ENCODE measurements at regions not wholly inside any gene's neighbourhood (a gene's known extent, or its start where the extent isn't known, plus 50 kb on each side); places are given as distances from the start of the nearest gene placed in this dataset.
A peak's percentile ranks its signal among the peaks of the same experiment; 100 is the strongest.

DNA sequence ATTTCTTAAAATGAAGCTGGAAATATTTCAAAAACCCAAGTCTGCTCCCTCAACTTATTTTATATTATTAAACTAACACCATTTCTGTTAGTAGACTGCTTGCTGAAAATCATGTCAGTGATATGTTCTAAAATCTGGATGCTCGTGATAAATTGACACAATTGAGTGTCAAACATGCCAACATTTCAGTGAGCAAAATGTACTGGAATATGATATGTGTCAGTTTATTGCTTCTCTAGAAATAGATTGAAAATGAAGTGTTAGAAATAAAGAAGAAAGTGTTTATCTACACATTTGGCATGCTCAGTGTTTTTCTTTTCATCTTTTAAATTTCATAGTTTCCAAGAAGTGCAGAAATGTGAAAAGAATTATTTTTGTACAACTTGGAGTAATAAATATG lies 624.6 kb downstream of the SI start:
- no peak for DNase-seq (ENCODE audit: low read depth)
- TF ChIP-seq, protein P1, sequence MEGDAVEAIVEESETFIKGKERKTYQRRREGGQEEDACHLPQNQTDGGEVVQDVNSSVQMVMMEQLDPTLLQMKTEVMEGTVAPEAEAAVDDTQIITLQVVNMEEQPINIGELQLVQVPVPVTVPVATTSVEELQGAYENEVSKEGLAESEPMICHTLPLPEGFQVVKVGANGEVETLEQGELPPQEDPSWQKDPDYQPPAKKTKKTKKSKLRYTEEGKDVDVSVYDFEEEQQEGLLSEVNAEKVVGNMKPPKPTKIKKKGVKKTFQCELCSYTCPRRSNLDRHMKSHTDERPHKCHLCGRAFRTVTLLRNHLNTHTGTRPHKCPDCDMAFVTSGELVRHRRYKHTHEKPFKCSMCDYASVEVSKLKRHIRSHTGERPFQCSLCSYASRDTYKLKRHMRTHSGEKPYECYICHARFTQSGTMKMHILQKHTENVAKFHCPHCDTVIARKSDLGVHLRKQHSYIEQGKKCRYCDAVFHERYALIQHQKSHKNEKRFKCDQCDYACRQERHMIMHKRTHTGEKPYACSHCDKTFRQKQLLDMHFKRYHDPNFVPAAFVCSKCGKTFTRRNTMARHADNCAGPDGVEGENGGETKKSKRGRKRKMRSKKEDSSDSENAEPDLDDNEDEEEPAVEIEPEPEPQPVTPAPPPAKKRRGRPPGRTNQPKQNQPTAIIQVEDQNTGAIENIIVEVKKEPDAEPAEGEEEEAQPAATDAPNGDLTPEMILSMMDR (conservative IDR thresholded peaks at IDR 0.05; ENCODE audit: control insufficient read depth, insufficient read depth, low read depth, low read length) = no peak
- H3K4me3 ChIP-seq (ENCODE audit: control insufficient read depth, low read depth, low read length) = no peak overlapping the region

DNA sequence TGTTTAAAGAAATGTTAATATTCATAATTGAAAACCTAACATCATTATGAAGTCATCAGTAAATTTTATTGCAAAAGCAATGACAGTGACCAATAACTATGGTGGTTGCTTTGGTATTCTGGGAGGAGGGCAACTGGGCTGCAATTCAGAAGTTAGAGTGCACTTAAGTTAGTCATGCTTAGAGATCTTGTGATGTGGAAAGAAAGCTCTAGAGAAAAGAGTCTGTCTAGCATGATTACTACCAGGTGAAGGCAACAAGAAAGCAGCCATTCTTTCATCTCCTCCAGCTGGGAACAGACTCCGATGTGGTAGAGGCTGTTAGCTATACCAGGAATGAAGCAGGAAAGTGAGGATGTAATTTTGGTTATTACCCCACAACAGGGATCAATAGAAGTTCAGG lies 625.6 kb downstream of the SI start:
- H3K4me3 ChIP-seq (ENCODE audit: control insufficient read depth, low read depth, low read length) = no peak overlapping the region
- DNase-seq (ENCODE audit: low read depth) = peak; percentile 39
- TF ChIP-seq, protein P1 (conservative IDR thresholded peaks at IDR 0.05; ENCODE audit: control insufficient read depth, insufficient read depth, low read depth, low read length) = no peak

DNA sequence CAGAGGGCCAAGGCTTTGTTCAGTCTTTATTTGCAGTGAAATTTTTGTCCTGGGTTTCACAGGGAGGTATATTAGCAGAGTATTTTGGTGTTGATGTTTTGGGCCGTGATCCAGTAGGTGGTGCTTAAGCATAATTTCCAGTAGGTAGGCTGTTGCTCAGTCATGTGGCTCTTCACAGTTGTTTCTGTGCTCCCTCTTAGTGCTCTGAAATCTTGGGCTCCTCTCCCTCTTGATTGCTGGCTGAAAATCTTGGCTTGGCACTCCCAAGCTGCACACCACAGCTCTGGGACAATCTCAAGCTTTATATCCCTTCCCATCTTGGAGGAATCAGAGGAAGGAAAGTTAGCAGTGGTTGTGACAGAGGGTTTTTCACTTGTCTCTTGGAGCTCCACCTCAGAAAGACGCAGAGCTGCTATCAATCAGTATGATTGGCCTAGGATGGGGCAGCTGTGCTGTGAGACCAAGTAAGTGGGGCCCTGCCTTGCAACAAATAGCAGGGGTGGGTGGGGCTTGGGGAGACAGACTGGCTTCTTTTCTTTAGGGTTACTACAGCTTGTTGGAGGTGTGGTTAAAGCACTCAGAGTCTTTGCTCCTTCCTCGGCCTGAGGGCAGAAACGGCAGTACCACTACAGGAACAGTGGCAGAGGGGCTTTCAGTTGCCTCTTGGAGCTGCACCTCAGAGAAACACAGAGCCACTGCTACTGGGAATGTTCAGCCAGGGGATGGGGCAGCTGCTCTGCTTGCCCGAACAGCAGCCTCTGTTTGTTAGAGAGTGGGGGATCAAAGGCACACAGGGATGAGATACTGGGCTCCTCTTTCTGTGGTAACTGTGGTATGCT lies 627.0 kb downstream of the SI start:
- no peak overlapping the region for H3K4me3 ChIP-seq (ENCODE audit: control insufficient read depth, low read depth, low read length)
- no peak for DNase-seq (ENCODE audit: low read depth)
- TF ChIP-seq, protein P1 (conservative IDR thresholded peaks at IDR 0.05; ENCODE audit: control insufficient read depth, insufficient read depth, low read depth, low read length) = no peak

DNA sequence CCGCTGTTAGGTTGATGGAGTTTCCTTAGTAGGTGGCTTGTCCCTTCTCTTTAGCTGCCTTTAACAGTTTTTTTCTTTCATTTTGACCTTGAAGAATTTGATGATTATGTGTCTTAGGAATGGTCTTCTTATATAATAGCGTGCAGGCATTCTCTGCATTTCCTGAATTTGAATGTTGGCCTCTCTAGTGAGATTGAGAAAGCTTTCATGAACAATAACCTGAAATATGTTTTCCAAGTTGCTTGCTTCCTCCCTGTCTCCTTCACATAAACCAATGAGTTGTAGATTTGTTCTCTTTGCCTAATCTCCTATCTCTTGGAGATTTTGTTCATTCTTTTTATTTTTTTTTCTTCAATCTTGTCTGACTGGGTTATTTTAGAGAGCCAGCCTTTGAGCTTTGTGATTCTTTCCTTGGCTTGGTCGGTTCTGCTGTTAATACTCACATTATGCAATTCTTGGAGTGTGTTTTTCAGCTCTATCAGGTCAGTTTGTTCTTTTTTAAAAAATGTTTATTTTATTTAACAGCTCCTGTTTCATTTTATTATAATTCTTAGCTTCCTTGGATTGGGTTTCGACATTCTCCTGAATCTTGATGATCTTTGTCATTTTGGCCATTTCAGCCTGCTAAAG lies 627.9 kb downstream of the SI start:
- TF ChIP-seq, protein P1 (conservative IDR thresholded peaks at IDR 0.05; ENCODE audit: control insufficient read depth, insufficient read depth, low read depth, low read length) = no peak
- no peak overlapping the region for H3K4me3 ChIP-seq (ENCODE audit: control insufficient read depth, low read depth, low read length)
- no peak for DNase-seq (ENCODE audit: low read depth)

DNA sequence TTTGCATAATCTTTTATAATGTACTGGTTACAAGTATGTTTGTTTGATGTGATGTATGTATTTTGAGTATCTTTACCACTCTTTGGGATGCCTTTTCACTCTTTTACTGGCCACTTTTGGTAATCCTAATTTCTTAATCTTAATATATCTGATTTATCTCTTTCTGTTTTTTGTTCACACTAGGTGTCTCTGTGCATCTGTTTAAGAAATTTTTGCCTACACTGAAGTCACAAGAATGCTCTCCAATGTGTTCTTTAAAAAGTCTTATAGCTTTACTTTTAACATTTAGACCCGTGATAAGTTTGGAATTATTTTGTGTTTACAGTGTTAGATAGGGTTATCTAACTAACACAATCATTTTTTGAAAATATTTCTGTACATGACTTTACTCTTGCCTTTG lies 659.1 kb downstream of the SI start:
- DNase-seq (ENCODE audit: low read depth) = no peak
- TF ChIP-seq, protein P1 (conservative IDR thresholded peaks at IDR 0.05; ENCODE audit: control insufficient read depth, insufficient read depth, low read depth, low read length) = no peak
- no peak overlapping the region for H3K4me3 ChIP-seq (ENCODE audit: control insufficient read depth, low read depth, low read length)

DNA sequence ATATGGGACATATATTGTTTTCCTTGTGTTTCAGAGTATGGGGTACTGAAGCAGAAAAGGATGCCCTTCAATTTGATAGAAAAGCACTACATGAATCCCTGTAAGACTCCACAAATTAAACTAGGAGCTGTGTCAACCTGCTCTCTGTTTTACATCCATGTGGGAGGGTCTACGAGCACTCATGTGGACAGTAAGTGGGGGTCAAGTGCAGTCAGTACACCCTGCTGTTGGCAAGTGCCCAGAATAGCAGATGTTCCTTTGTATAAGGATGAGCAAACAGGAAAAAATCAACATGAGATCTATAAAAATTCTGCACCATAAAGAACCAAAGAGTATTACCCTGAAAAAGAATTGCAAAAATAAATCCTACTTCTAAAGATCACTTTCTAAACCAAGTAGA lies 659.9 kb downstream of the SI start:
- DNase-seq (ENCODE audit: low read depth) = no peak
- TF ChIP-seq, protein P1 (conservative IDR thresholded peaks at IDR 0.05; ENCODE audit: control insufficient read depth, insufficient read depth, low read depth, low read length) = no peak
- no peak overlapping the region for H3K4me3 ChIP-seq (ENCODE audit: control insufficient read depth, low read depth, low read length)
